ENCODE measurements at regions not wholly inside any gene's neighbourhood (a gene's known extent, or its start where the extent isn't known, plus 50 kb on each side); places are given as distances from the start of the nearest gene placed in this dataset.

DNA sequence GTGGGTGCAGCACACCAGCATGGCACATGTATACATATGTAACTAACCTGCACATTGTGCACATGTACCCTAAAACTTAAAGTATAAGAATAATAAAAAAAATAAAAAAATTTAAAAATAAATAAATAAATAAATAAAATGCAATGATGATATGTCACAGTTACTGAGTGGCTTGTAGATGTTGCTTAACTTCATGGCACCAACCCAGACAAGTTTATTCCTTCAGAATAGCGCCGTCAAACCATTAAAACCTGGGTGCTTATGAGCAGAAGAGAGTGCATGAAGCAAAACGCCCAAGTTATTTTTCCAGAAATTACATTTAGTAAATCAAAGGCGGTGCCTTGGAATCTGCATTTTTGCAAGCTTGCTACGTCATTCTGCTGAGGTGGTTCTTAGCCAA is 417.9 kb downstream of the AEBP2 start:
- no peaks in the 10 kb centered on the region for H3K4me1 Mint-ChIP-seq (ENCODE audit: low read depth)
- H3K9me3 Mint-ChIP-seq, result peaks cover 3% of the 10 kb centered on the region
- no peaks in the 10 kb centered on the region for H3K36me3 Mint-ChIP-seq (ENCODE audit: low read depth)
- DNase-seq (ENCODE audit: low spot score), result no peak
- no peak overlapping the region for H3K4me3 Mint-ChIP-seq
- no peak overlapping the region for H3K27ac Mint-ChIP-seq
- no peaks in the 10 kb centered on the region for H3K27me3 Mint-ChIP-seq (ENCODE audit: insufficient read depth)
- intact Hi-C loops (cut with micrococcal nuclease), result no loop called here

DNA sequence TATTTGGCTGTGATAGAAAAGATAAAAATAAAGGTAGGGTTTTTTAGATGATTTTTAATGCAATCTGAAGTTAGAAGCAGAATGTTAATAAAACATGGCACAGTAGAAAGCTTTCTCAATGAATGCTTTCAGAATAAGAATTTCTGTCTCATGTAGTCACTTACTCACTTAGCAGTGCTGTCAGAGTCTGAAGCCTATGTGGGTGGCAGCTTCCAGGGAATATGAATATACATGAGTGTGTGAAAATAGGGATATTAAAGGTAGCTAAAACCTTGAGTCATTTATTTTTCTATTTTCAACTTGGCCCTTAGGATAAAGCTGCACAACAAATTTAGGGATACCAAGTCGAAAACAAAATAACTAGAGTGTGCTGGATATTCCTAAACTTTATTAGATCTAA is 427.9 kb downstream of the AEBP2 start:
- H3K4me1 Mint-ChIP-seq (ENCODE audit: low read depth), result no peaks in the 10 kb centered on the region
- H3K36me3 Mint-ChIP-seq (ENCODE audit: low read depth), result no peaks in the 10 kb centered on the region
- no peaks in the 10 kb centered on the region for H3K9me3 Mint-ChIP-seq

DNA sequence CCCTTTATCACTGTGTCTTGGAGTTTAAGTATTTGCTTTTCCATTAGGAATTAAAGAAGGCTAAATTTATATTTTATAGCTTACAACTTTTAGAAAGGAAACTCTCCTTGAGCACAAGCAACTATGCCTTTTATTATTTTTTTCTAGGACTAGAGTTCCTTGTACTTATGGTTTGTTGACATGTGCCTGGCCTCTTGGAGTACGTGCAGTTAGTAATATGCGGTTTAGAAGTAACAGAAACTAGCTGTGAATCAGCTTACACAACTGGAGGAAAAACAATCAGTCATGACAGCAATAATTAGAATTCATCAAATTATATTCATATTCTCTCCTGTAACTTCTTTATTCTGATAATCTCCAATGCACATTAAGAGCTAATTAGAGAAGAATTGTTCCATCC is 428.7 kb downstream of the AEBP2 start:
- no peak overlapping the region for H3K27ac Mint-ChIP-seq
- no peak for DNase-seq (ENCODE audit: low spot score)
- no peaks in the 10 kb centered on the region for H3K4me1 Mint-ChIP-seq (ENCODE audit: low read depth)
- intact Hi-C loops (cut with micrococcal nuclease), result no loop called here
- no peak overlapping the region for H3K4me3 Mint-ChIP-seq
- H3K9me3 Mint-ChIP-seq, result peaks cover 3% of the 10 kb centered on the region
- no peaks in the 10 kb centered on the region for H3K36me3 Mint-ChIP-seq (ENCODE audit: low read depth)
- H3K27me3 Mint-ChIP-seq (ENCODE audit: insufficient read depth), result no peaks in the 10 kb centered on the region

More for the DNA sequence above, 427.9 kb downstream of the AEBP2 start:
- intact Hi-C loops (cut with micrococcal nuclease), result no loop called here
- no peaks in the 10 kb centered on the region for H3K27me3 Mint-ChIP-seq (ENCODE audit: insufficient read depth)
- no peak overlapping the region for H3K4me3 Mint-ChIP-seq
- no peak for DNase-seq (ENCODE audit: low spot score)
- no peak overlapping the region for H3K27ac Mint-ChIP-seq

DNA sequence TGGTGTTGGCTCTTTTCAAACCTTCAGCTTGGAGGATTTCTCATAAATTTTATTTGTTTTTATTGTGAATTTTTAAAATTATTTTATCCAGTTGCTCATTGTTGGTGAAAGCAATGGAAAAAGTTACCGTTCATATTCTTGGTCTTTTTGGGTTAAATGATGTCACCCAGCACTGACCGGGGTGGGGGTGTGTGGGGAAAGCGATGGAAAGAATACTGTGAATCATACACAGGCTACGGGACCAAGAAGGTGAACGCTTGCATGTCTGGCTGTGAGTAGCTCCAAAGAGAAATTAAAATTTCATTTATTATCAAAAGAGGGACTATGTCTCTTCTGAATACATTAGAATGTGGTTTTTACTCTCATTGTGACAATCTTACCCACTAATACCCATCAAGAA is 430.1 kb downstream of the AEBP2 start:
- H3K4me1 Mint-ChIP-seq (ENCODE audit: low read depth), result no peaks in the 10 kb centered on the region
- no peak overlapping the region for H3K27ac Mint-ChIP-seq
- DNase-seq (ENCODE audit: low spot score), result no peak

DNA sequence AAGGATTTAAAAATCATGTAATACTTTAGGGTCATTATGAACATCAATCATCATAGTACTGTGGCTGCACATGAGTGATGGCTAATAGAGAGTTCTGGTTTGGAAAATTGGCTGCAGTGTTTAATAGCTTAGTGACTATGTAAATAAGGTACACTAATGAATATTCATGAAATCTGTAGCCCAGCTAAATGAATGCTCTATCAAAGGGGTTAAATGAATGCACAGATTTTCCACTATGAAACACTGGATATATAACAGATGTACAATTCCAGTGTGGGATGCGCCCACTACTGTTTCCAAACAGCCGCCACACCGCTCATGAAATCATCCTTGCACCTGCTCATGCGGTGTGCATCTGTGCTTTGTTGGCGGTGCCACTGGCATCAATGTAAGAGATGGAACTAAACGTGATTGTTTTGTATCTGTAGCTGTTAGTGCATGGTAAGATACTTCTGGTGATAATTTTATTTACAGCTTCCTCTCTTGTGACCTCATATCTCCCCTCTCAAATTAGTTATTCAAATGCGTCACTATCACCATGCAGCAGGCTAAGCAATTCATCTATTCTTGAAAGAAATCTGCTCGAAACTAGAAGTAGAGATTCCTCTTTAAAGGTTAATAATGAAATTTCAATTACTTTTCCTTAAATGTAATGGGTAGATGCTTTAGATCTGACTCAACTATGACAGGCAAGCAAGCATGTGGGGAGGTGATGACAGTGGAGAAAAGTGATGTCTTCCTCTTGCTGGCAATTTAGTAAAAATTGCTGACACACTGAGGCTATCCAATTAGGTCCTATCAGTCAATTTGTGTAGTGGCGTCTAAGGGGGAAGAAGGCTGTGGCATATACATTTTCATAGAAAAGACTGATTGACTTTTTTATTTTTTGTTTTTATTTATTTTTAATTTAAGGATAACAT is 433.6 kb downstream of the AEBP2 start:
- peaks cover 6% of the 10 kb centered on the region for H3K9me3 Mint-ChIP-seq
- H3K36me3 Mint-ChIP-seq (ENCODE audit: low read depth), result no peaks in the 10 kb centered on the region
- H3K4me3 Mint-ChIP-seq, result no peak overlapping the region
- H3K27ac Mint-ChIP-seq, result no peak overlapping the region
- DNase-seq (ENCODE audit: low spot score), result no peak
- H3K27me3 Mint-ChIP-seq (ENCODE audit: insufficient read depth), result no peaks in the 10 kb centered on the region
- intact Hi-C loops (cut with micrococcal nuclease), result no loop called here
- no peaks in the 10 kb centered on the region for H3K4me1 Mint-ChIP-seq (ENCODE audit: low read depth)

More for the DNA sequence above, 430.1 kb downstream of the AEBP2 start:
- no peaks in the 10 kb centered on the region for H3K36me3 Mint-ChIP-seq (ENCODE audit: low read depth)
- peaks cover 6% of the 10 kb centered on the region for H3K9me3 Mint-ChIP-seq
- no peak overlapping the region for H3K4me3 Mint-ChIP-seq
- H3K27me3 Mint-ChIP-seq (ENCODE audit: insufficient read depth), result no peaks in the 10 kb centered on the region
- intact Hi-C loops (cut with micrococcal nuclease), result no loop called here

DNA sequence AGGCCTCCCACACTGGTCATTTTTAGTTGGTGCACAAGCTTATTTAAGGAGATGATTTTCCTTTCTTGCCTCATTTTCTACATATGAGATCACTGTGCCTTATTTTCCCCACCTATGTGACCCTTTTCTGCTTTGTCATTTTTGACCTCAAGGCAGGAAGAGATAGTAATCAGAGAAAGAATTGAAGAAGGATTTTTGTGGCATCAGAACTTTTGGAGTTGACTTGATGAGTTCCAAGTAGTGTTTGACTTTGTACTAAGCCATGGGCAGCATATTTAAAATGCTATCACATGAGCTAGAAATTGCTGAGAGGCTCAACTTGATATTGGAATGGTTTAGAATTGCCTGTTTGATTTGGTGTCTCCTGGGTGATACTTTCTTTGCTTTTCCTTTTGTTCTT is 440.8 kb downstream of the AEBP2 start:
- Mint-ChIP-seq H3K36me3 (ENCODE audit: low read depth) (no peaks in the 10 kb centered on the region), H3K4me3 (no peak overlapping the region), H3K27me3 (ENCODE audit: insufficient read depth) (no peaks in the 10 kb centered on the region), H3K4me1 (ENCODE audit: low read depth) (no peaks in the 10 kb centered on the region), H3K27ac (no peak overlapping the region), H3K9me3 (no peaks in the 10 kb centered on the region)
- no peak for DNase-seq (ENCODE audit: low spot score)
- intact Hi-C loops (cut with micrococcal nuclease), result no loop called here

DNA sequence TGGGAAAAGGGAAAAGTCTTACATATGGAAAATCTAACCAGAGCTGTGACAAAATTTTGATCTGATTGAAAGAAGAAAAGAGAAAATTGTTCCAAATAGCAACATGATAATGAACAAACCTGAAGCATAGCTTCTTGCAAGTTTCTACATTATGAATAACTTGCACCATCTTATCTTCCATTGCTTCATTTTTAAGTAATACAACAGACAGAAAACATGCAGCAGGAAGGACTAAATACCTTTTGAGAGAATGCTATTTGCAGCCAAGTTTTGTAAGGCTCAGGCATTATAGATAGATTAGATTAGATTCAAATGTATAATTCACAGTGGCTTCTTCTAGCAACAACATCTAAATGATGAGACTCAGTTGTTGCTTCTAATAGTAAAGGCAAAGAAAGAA is 441.4 kb downstream of the AEBP2 start:
- Mint-ChIP-seq H3K36me3 (ENCODE audit: low read depth) (no peaks in the 10 kb centered on the region), H3K27me3 (ENCODE audit: insufficient read depth) (no peaks in the 10 kb centered on the region), H3K9me3 (no peaks in the 10 kb centered on the region), H3K4me1 (ENCODE audit: low read depth) (no peaks in the 10 kb centered on the region), H3K27ac (no peak overlapping the region), H3K4me3 (no peak overlapping the region)
- no peak for DNase-seq (ENCODE audit: low spot score)
- intact Hi-C loops (cut with micrococcal nuclease), result no loop called here

DNA sequence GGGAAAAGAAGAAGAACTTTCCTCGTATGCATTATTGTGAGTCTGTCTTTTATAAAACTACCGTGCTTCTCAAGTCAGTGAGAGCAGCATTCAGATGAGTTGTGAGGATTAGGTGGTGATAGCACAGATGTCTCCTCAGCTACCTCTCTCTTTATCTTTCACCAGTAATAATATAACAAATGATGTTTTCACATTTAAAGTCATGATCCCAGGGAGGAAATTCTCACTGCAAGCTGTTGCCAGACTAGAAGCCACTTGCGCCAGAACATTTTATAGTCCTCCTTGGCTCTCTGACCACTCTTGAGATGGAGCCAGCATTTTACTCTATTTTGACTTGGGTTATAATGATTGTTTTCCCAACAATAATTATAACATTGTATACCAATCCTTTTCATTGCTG is 443.1 kb downstream of the AEBP2 start:
- intact Hi-C loops (cut with micrococcal nuclease), result no loop called here
- no peak for DNase-seq (ENCODE audit: low spot score)
- Mint-ChIP-seq H3K36me3 (ENCODE audit: low read depth) (no peaks in the 10 kb centered on the region), H3K4me1 (ENCODE audit: low read depth) (no peaks in the 10 kb centered on the region), H3K27ac (no peak overlapping the region), H3K9me3 (no peaks in the 10 kb centered on the region), H3K4me3 (no peak overlapping the region), H3K27me3 (ENCODE audit: insufficient read depth) (no peaks in the 10 kb centered on the region)

DNA sequence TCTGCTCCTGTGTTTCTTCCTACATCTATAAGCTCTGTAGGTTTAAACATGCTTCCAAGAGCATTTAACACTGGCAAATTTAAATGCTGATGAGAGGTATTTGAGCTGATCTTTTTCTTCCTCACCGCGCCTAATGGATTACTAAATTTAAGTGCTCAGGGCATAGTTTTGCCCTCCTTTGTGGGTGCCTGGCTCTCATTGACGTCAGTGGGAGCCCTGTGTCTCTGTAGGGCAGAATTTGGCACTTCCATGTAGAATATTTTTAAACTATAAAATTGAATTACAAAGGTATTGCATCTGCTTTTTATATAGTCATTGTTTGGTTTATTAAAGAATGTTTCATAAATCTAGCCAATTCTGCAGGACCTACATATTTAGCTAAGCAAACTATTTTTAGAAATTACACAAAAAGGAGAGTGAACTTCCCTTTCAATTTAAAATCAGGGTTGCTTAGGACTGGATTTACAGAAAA is 444.8 kb downstream of the AEBP2 start:
- Mint-ChIP-seq H3K4me3 (no peak overlapping the region), H3K27ac (no peak overlapping the region), H3K36me3 (ENCODE audit: low read depth) (no peaks in the 10 kb centered on the region), H3K27me3 (ENCODE audit: insufficient read depth) (no peaks in the 10 kb centered on the region), H3K9me3 (no peaks in the 10 kb centered on the region), H3K4me1 (ENCODE audit: low read depth) (no peaks in the 10 kb centered on the region)
- DNase-seq (ENCODE audit: low spot score), result no peak
- intact Hi-C loops (cut with micrococcal nuclease), result no loop called here

DNA sequence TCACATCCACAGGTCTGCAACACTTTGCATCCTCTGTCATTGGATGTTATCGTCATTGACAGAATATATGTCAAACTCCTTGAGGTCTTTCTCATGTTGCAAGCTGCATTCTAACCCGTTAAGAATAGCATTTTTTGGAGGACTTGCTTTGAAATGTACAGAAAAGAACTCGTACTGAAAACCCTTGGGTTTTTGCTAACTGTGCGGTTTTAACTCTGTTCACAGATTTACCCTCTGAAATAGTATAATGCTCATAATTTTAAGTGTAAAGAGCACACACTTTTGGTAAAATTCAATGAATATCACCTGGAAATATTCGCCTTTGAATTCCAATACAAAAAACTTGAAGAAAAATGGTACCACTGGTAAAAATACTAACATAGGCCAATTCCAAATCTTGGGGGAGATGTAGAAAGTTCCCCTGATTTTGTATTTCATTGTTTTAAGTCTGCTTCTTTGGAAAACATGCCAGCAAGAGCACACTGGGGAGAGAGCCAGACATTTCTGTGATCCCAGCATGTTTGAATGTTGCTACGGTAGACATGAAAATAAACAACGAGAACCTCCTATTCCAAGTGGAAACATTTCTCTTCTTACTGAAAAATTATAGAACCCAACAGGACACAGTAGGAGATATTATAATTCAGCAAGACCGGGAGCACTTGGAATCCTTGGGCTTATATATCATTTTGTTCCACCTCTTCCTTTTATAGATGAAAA is 446.0 kb downstream of the AEBP2 start:
- no peak overlapping the region for H3K27ac Mint-ChIP-seq
- no peak overlapping the region for H3K4me3 Mint-ChIP-seq
- no peak for DNase-seq (ENCODE audit: low spot score)
- intact Hi-C loops (cut with micrococcal nuclease), result no loop called here
- no peaks in the 10 kb centered on the region for H3K36me3 Mint-ChIP-seq (ENCODE audit: low read depth)
- H3K4me1 Mint-ChIP-seq (ENCODE audit: low read depth), result no peaks in the 10 kb centered on the region
- no peaks in the 10 kb centered on the region for H3K9me3 Mint-ChIP-seq
- H3K27me3 Mint-ChIP-seq (ENCODE audit: insufficient read depth), result no peaks in the 10 kb centered on the region

DNA sequence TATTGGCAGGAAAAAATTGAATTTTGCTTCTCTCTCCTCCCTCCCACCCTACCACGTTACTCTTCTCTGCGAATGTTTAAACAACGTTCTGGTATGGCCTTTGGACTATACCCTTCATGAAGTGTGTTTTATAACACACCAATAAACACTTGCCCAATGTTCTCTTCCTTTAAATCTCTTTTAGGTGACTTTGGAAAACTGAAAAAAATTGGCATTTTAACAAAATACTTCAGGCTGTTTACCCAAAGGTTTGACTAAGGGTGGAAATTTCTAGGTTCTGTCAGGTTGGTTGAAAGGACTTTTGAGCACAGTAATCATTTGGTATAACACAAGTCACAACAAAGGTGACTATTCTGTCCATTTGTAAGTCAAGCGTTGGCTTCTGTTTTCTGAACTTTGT is 446.8 kb downstream of the AEBP2 start:
- intact Hi-C loops (cut with micrococcal nuclease), result no loop called here
- no peak overlapping the region for H3K4me3 Mint-ChIP-seq

DNA sequence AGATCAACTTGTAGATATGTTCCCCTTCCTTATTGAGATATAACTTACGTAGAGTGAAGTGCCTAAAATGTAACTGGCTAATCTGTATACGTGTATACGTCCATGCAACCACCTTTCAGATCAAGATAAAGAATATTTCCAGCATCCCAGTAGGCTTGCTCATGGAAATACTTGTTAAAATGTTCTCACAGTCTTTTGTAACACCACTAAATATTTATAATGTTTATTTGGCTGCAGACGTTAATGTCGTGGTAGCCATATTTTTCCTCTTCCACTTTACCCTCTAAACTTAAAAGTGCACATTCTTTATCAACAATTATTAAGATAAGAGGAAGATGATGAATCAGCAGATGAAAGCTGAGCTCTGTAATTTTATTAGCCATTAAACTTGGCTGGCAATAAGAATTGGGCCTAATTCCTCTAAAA is 447.4 kb downstream of the AEBP2 start:
- Mint-ChIP-seq H3K4me1 (ENCODE audit: low read depth) (no peaks in the 10 kb centered on the region), H3K27me3 (ENCODE audit: insufficient read depth) (no peaks in the 10 kb centered on the region), H3K36me3 (ENCODE audit: low read depth) (no peaks in the 10 kb centered on the region), H3K4me3 (no peak overlapping the region), H3K27ac (no peak overlapping the region), H3K9me3 (no peaks in the 10 kb centered on the region)
- no peak for DNase-seq (ENCODE audit: low spot score)
- intact Hi-C loops (cut with micrococcal nuclease), result no loop called here

More for the DNA sequence above, 446.8 kb downstream of the AEBP2 start:
- Mint-ChIP-seq H3K27ac (no peak overlapping the region), H3K36me3 (ENCODE audit: low read depth) (no peaks in the 10 kb centered on the region), H3K4me1 (ENCODE audit: low read depth) (no peaks in the 10 kb centered on the region), H3K27me3 (ENCODE audit: insufficient read depth) (no peaks in the 10 kb centered on the region), H3K9me3 (no peaks in the 10 kb centered on the region)
- DNase-seq (ENCODE audit: low spot score), result no peak

DNA sequence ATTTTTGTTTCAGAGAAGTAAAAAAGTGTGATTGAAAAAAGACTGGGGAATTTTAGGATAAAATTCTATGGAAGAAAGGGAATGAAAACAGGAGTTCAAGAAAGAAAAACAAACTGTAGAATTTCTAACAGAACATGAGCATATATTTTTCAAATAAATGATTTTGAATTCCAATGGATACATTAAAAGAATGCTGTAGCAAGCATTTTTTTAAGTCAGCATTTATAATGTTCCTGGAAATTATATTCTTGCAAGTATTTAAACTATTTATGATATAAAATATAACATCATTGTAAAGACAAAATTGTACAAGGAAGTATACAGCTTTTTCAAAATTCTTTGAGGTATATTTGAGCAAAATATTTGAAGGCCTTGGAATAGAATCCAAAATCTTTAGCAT is 450.7 kb downstream of the AEBP2 start:
- no peak for DNase-seq (ENCODE audit: low spot score)
- Mint-ChIP-seq H3K27me3 (ENCODE audit: insufficient read depth) (no peaks in the 10 kb centered on the region), H3K4me3 (no peak overlapping the region), H3K4me1 (ENCODE audit: low read depth) (no peaks in the 10 kb centered on the region), H3K27ac (no peak overlapping the region), H3K36me3 (ENCODE audit: low read depth) (no peaks in the 10 kb centered on the region), H3K9me3 (no peaks in the 10 kb centered on the region)
- intact Hi-C loops (cut with micrococcal nuclease), result loop anchor here (5.0 to 10.0 kb wide), 2 partner anchors 133 to 455 kb away; partner anchors contain the start of gene AEBP2
